NCI-H2196 (cell line): ENCODE measurements at regions not wholly inside any gene's neighbourhood (a gene's known extent, or its start where the extent isn't known, plus 50 kb on each side); places are given as distances from the start of the nearest gene placed in this dataset.
"Not testable (repeated sequence)": the region's sequence is repeated elsewhere in the genome, so short reads cannot be mapped to it uniquely, and the experiment has no call there.

ENCODE experiments used
- DNase-seq: peaks from one replicate; lab custom pipeline; 2025; ENCODE audit not compliant: unreplicated experiment; lab: John Stamatoyannopoulos, UW

GRCh38 chr1:157460381-157460780 is 91.9 kb downstream of the FCRL5 start:
- no peak for DNase-seq

- no peak for DNase-seq
Observed at GRCh38 chr1:157457279-157457678, 95.0 kb downstream of the FCRL5 start.

- DNase-seq = no peak
Observed at GRCh38 chr1:157455318-157455717, 97.0 kb downstream of the FCRL5 start.

- no peak for DNase-seq
Observed at GRCh38 chr1:157450106-157450505, 102.2 kb downstream of the FCRL5 start.

- no peak for DNase-seq
Observed at GRCh38 chr1:157448636-157449035, 103.7 kb downstream of the FCRL5 start.

GRCh38 chr1:157446356-157446755 is 106.0 kb downstream of the FCRL5 start:
- DNase-seq = not testable (repeated sequence)

GRCh38 chr1:157445616-157446140 is 106.6 kb downstream of the FCRL5 start:
- not testable (repeated sequence) for DNase-seq

GRCh38 chr1:157442065-157442464 is 110.2 kb downstream of the FCRL5 start:
- no peak for DNase-seq

GRCh38 chr1:157439302-157439954 is 112.9 kb downstream of the FCRL5 start:
- DNase-seq = no peak

GRCh38 chr1:157438613-157439012 is 113.7 kb downstream of the FCRL5 start:
- DNase-seq = no peak

- no peak for DNase-seq
Observed at GRCh38 chr1:157438146-157438545, 114.2 kb downstream of the FCRL5 start.

GRCh38 chr1:157437296-157437695 is 115.0 kb downstream of the FCRL5 start:
- no peak for DNase-seq

GRCh38 chr1:157431751-157432150 is 120.6 kb downstream of the FCRL5 start:
- DNase-seq = no peak

GRCh38 chr1:157429601-157430240 is 122.6 kb downstream of the FCRL5 start:
- DNase-seq = no peak

- DNase-seq = not testable (repeated sequence)
Observed at GRCh38 chr1:157423764-157424163, 128.6 kb downstream of the FCRL5 start.

- no peak for DNase-seq
Observed at GRCh38 chr1:157419845-157420542, 132.3 kb downstream of the FCRL5 start.

- no peak for DNase-seq
Observed at GRCh38 chr1:157418659-157419058, 133.7 kb downstream of the FCRL5 start.

GRCh38 chr1:157418231-157418630 is 134.1 kb downstream of the FCRL5 start:
- no peak for DNase-seq

GRCh38 chr1:157415661-157416060 is 136.7 kb downstream of the FCRL5 start:
- DNase-seq = no peak

- no peak for DNase-seq
Observed at GRCh38 chr1:157412308-157412707, 140.0 kb downstream of the FCRL5 start.

- no peak for DNase-seq
Observed at GRCh38 chr1:157411769-157412168, 140.5 kb downstream of the FCRL5 start.

- DNase-seq = no peak
Observed at GRCh38 chr1:157411064-157411463, 141.3 kb downstream of the FCRL5 start.
